Ishikawa (cell line): ENCODE measurements at regions not wholly inside any gene's neighbourhood (a gene's known extent, or its start where the extent isn't known, plus 50 kb on each side); places are given as distances from the start of the nearest gene placed in this dataset.

Source experiments
- CEBPB ChIP-seq: IDR thresholded peaks from 2 replicates; pipeline ENCODE4 v1.6.1; 2012
- CREB1 ChIP-seq: IDR thresholded peaks from 2 replicates; pipeline ENCODE4 v1.6.1; 2012; ENCODE audit warnings: low read depth
- EGR1 ChIP-seq: IDR thresholded peaks from 2 replicates; pipeline ENCODE4 v1.6.1; 2012
- EP300 ChIP-seq: IDR thresholded peaks from 2 replicates; pipeline ENCODE4 v1.6.1; 2012; ENCODE audit warnings: borderline replicate concordance
- FOXM1 ChIP-seq: IDR thresholded peaks from 2 replicates; pipeline ENCODE4 v1.6.1; 2012; ENCODE audit warnings: low read depth, borderline replicate concordance
- MAX ChIP-seq: IDR thresholded peaks from 2 replicates; pipeline ENCODE4 v1.6.1; 2012
- RAD21 ChIP-seq: IDR thresholded peaks from 2 replicates; pipeline ENCODE4 v1.6.1; 2012; ENCODE audit warnings: low read depth
- REST ChIP-seq: IDR thresholded peaks from 2 replicates; pipeline ENCODE4 v1.6.1; 2012; ENCODE audit warnings: low read depth, mild to moderate bottlenecking
- TAF1 ChIP-seq: IDR thresholded peaks from 2 replicates; pipeline ENCODE4 v1.6.1; 2012; ENCODE audit warnings: low read depth, mild to moderate bottlenecking
- YY1 ChIP-seq: IDR thresholded peaks from 2 replicates; pipeline ENCODE4 v1.6.1; 2012; ENCODE audit warnings: low read depth
- ZBTB7A ChIP-seq: IDR thresholded peaks from 2 replicates; pipeline ENCODE4 v1.6.1; 2012; ENCODE audit warnings: low read depth

- TF ChIP-seq RAD21 (no peak), CREB1 (no peak), MAX (no peak), EP300 (no peak), REST (no peak), ZBTB7A (no peak), CEBPB (no peak), TAF1 (no peak), FOXM1 (no peak), YY1 (no peak), EGR1 (no peak)
These were observed 302.3 kb upstream of the AUTS2 start for GRCh38 chr7:69295977-69296376.
